ENCODE measurements at regions not wholly inside any gene's neighbourhood (a gene's known extent, or its start where the extent isn't known, plus 50 kb on each side); places are given as distances from the start of the nearest gene placed in this dataset.
A peak's percentile ranks its signal among the peaks of the same experiment; 100 is the strongest.

DNA sequence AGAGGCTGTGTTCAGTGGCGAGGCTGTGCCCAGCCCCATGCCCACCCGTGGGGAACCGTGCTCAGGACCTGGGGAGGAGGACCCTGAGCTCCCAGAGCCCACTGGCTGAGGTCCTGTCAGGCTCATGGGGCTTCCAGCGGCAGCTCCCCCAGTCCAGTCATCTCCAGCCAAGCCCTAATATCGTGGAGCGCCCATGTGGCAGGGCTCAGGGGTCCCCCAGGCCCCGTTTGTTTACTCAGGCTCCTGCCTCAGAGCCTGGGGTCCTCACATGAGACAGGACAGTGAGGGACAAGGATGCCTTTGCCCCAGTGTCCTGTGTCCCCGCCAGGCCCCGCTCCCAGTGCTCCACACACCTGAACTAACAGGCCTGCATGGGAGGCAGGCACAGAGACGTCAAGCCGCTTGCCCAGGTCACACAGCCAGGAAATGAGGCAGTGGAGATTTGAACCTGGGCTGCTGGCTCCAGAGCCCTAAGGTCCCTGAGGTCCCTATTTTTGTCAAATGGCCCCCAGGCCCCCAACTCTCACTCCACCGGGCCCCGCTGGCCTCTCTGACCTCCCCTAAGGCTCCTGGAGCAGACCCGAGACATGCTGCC lies 100.7 kb upstream of the ACTRT2 start:
- intact Hi-C loops (cut with DNase I; ENCODE audit: low total_unique reads), result no loop called here

GRCh38 chr1:2921970-2922686 lies 99.1 kb upstream of the ACTRT2 start:
- no peaks in the 10 kb centered on the region for H3K9me3 ChIP-seq
- TF ChIP-seq, protein P1, sequence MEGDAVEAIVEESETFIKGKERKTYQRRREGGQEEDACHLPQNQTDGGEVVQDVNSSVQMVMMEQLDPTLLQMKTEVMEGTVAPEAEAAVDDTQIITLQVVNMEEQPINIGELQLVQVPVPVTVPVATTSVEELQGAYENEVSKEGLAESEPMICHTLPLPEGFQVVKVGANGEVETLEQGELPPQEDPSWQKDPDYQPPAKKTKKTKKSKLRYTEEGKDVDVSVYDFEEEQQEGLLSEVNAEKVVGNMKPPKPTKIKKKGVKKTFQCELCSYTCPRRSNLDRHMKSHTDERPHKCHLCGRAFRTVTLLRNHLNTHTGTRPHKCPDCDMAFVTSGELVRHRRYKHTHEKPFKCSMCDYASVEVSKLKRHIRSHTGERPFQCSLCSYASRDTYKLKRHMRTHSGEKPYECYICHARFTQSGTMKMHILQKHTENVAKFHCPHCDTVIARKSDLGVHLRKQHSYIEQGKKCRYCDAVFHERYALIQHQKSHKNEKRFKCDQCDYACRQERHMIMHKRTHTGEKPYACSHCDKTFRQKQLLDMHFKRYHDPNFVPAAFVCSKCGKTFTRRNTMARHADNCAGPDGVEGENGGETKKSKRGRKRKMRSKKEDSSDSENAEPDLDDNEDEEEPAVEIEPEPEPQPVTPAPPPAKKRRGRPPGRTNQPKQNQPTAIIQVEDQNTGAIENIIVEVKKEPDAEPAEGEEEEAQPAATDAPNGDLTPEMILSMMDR (IDR thresholded peaks at IDR 0.05), result peak; percentile 71 to 75
- peaks cover 0 to 5% of the 10 kb centered on the region in 2 donors for H3K27me3 ChIP-seq
- H3K36me3 ChIP-seq, result no peaks in the 10 kb centered on the region
- peaks cover 0 to 34% (median 27%) of the 10 kb centered on the region in 4 donors for H3K4me1 ChIP-seq
- intact Hi-C loops (cut with DNase I; ENCODE audit: low total_unique reads), result no loop called here
- peak in 1 of 2 donors; percentile 76 for DNase-seq
- H3K27ac ChIP-seq, result peak overlapping the region in 1 of 2 donors; percentile 46
- H3K4me3 ChIP-seq, result no peak overlapping the region

More for the DNA sequence above, 100.7 kb upstream of the ACTRT2 start:
- H3K4me3 ChIP-seq, result no peak overlapping the region
- no peaks in the 10 kb centered on the region for H3K36me3 ChIP-seq
- H3K27ac ChIP-seq, result no peak overlapping the region
- DNase-seq, result no peak
- TF ChIP-seq, protein P1 (IDR thresholded peaks at IDR 0.05), result no peak
- H3K9me3 ChIP-seq, result no peaks in the 10 kb centered on the region
- H3K4me1 ChIP-seq, result peaks cover 0 to 18% (median 11%) of the 10 kb centered on the region in 4 donors
- H3K27me3 ChIP-seq, result peaks cover 0 to 5% of the 10 kb centered on the region in 2 donors

- TF ChIP-seq, protein P1 (IDR thresholded peaks at IDR 0.05), result no peak
- Histone ChIP-seq H3K4me1 (peaks cover 5 to 47% (median 35%) of the 10 kb centered on the region in 4 donors), H3K4me3 (no peak overlapping the region), H3K36me3 (no peaks in the 10 kb centered on the region), H3K27ac (no peak overlapping the region), H3K27me3 (peaks cover 0 to 5% of the 10 kb centered on the region in 2 donors), H3K9me3 (no peaks in the 10 kb centered on the region)
- DNase-seq, result no peak
- intact Hi-C loops (cut with DNase I; ENCODE audit: low total_unique reads), result no loop called here
These were observed 97.9 kb upstream of the ACTRT2 start for GRCh38 chr1:2923351-2923750.

- Histone ChIP-seq H3K4me1 (peaks cover 6 to 55% (median 41%) of the 10 kb centered on the region in 4 donors), H3K36me3 (no peaks in the 10 kb centered on the region), H3K9me3 (peaks cover 0 to 11% (median 0%) of the 10 kb centered on the region in 3 donors), H3K27me3 (peaks cover 0 to 3% of the 10 kb centered on the region in 2 donors), H3K27ac (peak overlapping the region; percentile 87 to 88), H3K4me3 (no peak overlapping the region)
- TF ChIP-seq, protein P1 (IDR thresholded peaks at IDR 0.05), result no peak
- DNase-seq, result no peak
- intact Hi-C loops (cut with DNase I; ENCODE audit: low total_unique reads), result no loop called here
These were observed 96.0 kb upstream of the ACTRT2 start for GRCh38 chr1:2925291-2925690.

DNA sequence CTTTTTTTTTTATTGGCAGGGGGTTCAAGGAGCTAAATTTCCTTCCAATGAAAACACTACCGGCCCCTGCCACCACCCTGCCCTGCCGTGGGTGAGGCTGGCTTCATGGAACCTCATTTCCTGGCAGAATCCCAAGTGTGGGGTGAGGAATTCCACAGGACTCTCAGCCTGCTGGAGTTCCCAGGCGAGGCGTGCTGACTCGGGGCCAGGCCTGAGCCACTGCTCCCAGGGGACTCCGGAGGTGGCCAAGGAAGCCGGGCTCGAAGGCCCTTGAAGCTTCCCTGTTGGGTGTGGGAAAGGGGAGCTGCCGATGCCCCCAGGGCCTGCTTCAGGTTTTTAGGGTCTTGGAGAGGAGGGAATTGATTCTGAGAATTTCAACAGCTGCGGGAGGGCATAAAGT lies 95.3 kb upstream of the ACTRT2 start:
- intact Hi-C loops (cut with DNase I; ENCODE audit: low total_unique reads), result no loop called here
- H3K27ac ChIP-seq, result peak overlapping the region; percentile 87 to 88

More for the DNA sequence above, 95.3 kb upstream of the ACTRT2 start:
- H3K27me3 ChIP-seq, result no peaks in the 10 kb centered on the region
- H3K9me3 ChIP-seq, result peaks cover 0 to 13% (median 0%) of the 10 kb centered on the region in 3 donors
- TF ChIP-seq, protein P1 (IDR thresholded peaks at IDR 0.05), result peak in 1 of 2 experiments; percentile 42
- peaks cover 6 to 55% (median 41%) of the 10 kb centered on the region in 4 donors for H3K4me1 ChIP-seq
- H3K4me3 ChIP-seq, result no peak overlapping the region
- H3K36me3 ChIP-seq, result no peaks in the 10 kb centered on the region
- DNase-seq, result peak; percentile 54 to 94
